NCI-H446 (cell line): ENCODE measurements at regions not wholly inside any gene's neighbourhood (a gene's known extent, or its start where the extent isn't known, plus 50 kb on each side); places are given as distances from the start of the nearest gene placed in this dataset.

Experiments
- DNase-seq, 2 experiments: peaks; one replicate each; lab custom pipeline; 2025; lab: John Stamatoyannopoulos, UW

GRCh38 chr12:96132819-96133218 lies 61.4 kb upstream of the ELK3 start:
- peak in 1 of 2 experiments; percentile 15 for DNase-seq

- DNase-seq, result no peak
These were observed 60.0 kb upstream of the ELK3 start for GRCh38 chr12:96134200-96134599.

GRCh38 chr12:96136161-96136560 lies 58.0 kb upstream of the ELK3 start:
- DNase-seq, result no peak

GRCh38 chr12:96136725-96137378 lies 57.3 kb upstream of the ELK3 start:
- no peak for DNase-seq

- DNase-seq, result no peak
These were observed 54.0 kb upstream of the ELK3 start for GRCh38 chr12:96140174-96140573.

- DNase-seq, result no peak
These were observed 52.8 kb upstream of the ELK3 start for GRCh38 chr12:96141216-96141912.

GRCh38 chr12:96143392-96143791 lies 50.8 kb upstream of the ELK3 start:
- no peak for DNase-seq

GRCh38 chr12:96143827-96144565 lies 50.2 kb upstream of the ELK3 start:
- no peak for DNase-seq
